IPS-20b (cell line): ENCODE measurements at regions not wholly inside any gene's neighbourhood (a gene's known extent, or its start where the extent isn't known, plus 50 kb on each side); places are given as distances from the start of the nearest gene placed in this dataset.

Source experiments
- H3K27ac ChIP-seq: one replicate; pipeline ENCODE4 v1.5.1; 2013; ENCODE audit warnings: low read length
- H3K27me3 ChIP-seq: 2 replicates; pipeline ENCODE4 v1.6.1; 2013; ENCODE audit warnings: mild to moderate bottlenecking, low read length, inconsistent platforms; ENCODE audit not compliant: insufficient read depth
- H3K36me3 ChIP-seq: 2 replicates; pipeline ENCODE4 v1.6.1; 2013; ENCODE audit warnings: low read depth, mild to moderate bottlenecking, inconsistent platforms, low read length, moderate library complexity; ENCODE audit not compliant: insufficient read depth
- H3K4me1 ChIP-seq: 2 replicates; pipeline ENCODE4 v1.6.1; 2013; ENCODE audit warnings: mild to moderate bottlenecking, control low read depth, inconsistent platforms, low read length, moderate library complexity; ENCODE audit not compliant: insufficient read depth
- H3K4me3 ChIP-seq: 2 replicates; pipeline ENCODE4 v1.5.1; 2013; ENCODE audit warnings: mild to moderate bottlenecking, low read length, inconsistent platforms
- H3K9ac ChIP-seq: 2 replicates; pipeline ENCODE4 v1.6.1; 2013; ENCODE audit warnings: low read depth, mild to moderate bottlenecking, inconsistent platforms, low read length, moderate library complexity
- H3K9me3 ChIP-seq: 2 replicates; pipeline ENCODE4 v1.6.1; 2013; ENCODE audit warnings: mild to moderate bottlenecking, low read depth, low read length, inconsistent platforms; ENCODE audit not compliant: insufficient read depth

GRCh38 chr16:80299416-80299815 lies 241.4 kb upstream of the DYNLRB2 start:
- no peak overlapping the region for H3K27ac ChIP-seq
- no peaks in the 10 kb centered on the region for H3K9me3 ChIP-seq
- no peak overlapping the region for H3K4me3 ChIP-seq
- no peaks in the 10 kb centered on the region for H3K4me1 ChIP-seq
- no peak overlapping the region for H3K9ac ChIP-seq
- no peaks in the 10 kb centered on the region for H3K27me3 ChIP-seq
- H3K36me3 ChIP-seq: no peaks in the 10 kb centered on the region

DNA sequence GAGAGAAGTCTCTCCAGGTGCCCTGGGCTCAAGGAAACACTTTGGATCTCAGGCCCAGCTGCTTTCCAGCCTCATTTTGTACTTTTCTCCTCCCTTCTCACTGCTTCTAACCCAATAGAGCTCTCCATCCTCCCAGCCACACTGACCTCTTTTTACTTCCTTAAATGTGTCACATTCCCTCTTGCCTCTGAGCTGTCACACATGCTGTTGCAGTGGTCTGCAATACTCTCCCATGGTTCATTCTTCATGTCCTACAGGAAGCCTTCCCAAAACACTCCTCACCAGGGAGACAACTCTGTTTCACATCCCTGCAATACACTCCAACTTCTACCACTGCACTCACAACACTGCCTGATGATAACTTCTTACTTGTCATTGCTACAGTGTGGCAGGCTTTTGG lies 242.1 kb upstream of the DYNLRB2 start:
- H3K27me3 ChIP-seq: no peaks in the 10 kb centered on the region
- H3K4me3 ChIP-seq: no peak overlapping the region
- no peak overlapping the region for H3K9ac ChIP-seq
- no peaks in the 10 kb centered on the region for H3K9me3 ChIP-seq
- no peaks in the 10 kb centered on the region for H3K36me3 ChIP-seq
- H3K4me1 ChIP-seq: no peaks in the 10 kb centered on the region
- no peak overlapping the region for H3K27ac ChIP-seq

- no peaks in the 10 kb centered on the region for H3K36me3 ChIP-seq
- H3K9me3 ChIP-seq: no peaks in the 10 kb centered on the region
- H3K9ac ChIP-seq: no peak overlapping the region
- no peaks in the 10 kb centered on the region for H3K27me3 ChIP-seq
- no peak overlapping the region for H3K4me3 ChIP-seq
- H3K27ac ChIP-seq: no peak overlapping the region
- H3K4me1 ChIP-seq: no peaks in the 10 kb centered on the region
These were observed 244.8 kb upstream of the DYNLRB2 start for GRCh38 chr16:80296034-80296433.

- H3K4me1 ChIP-seq: no peaks in the 10 kb centered on the region
- no peaks in the 10 kb centered on the region for H3K36me3 ChIP-seq
- H3K9ac ChIP-seq: no peak overlapping the region
- H3K4me3 ChIP-seq: no peak overlapping the region
- H3K27ac ChIP-seq: no peak overlapping the region
- no peaks in the 10 kb centered on the region for H3K27me3 ChIP-seq
- H3K9me3 ChIP-seq: no peaks in the 10 kb centered on the region
These were observed 246.6 kb upstream of the DYNLRB2 start for GRCh38 chr16:80294172-80294571.

- Histone ChIP-seq H3K9me3 (no peaks in the 10 kb centered on the region), H3K4me1 (no peaks in the 10 kb centered on the region), H3K27ac (no peak overlapping the region), H3K27me3 (no peaks in the 10 kb centered on the region), H3K9ac (no peak overlapping the region), H3K36me3 (no peaks in the 10 kb centered on the region), H3K4me3 (no peak overlapping the region)
These were observed 252.2 kb upstream of the DYNLRB2 start for GRCh38 chr16:80288616-80289015.

GRCh38 chr16:80287674-80288073 lies 253.1 kb upstream of the DYNLRB2 start:
- Histone ChIP-seq H3K27ac (no peak overlapping the region), H3K4me3 (no peak overlapping the region), H3K36me3 (no peaks in the 10 kb centered on the region), H3K9me3 (no peaks in the 10 kb centered on the region), H3K27me3 (no peaks in the 10 kb centered on the region), H3K4me1 (no peaks in the 10 kb centered on the region), H3K9ac (no peak overlapping the region)

DNA sequence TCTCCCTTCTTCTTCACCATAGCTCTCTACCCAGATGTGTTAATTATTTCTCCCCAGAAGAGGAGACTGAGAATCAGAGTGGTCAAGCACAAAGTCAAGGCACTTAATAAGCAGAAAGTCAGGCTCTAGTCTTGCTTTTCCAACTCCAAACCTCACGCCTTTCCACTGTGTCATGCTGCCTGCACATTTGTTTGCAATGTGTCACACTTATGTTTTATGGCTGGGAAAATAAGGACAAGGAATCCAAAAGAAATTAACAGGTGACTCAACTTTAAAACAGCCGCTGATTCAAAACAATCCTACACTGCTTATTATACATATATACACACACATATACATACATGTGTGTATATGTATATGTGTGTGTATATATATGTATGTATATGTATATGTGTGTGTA lies 255.7 kb upstream of the DYNLRB2 start:
- H3K9ac ChIP-seq: no peak overlapping the region
- H3K27ac ChIP-seq: no peak overlapping the region
- no peaks in the 10 kb centered on the region for H3K36me3 ChIP-seq
- H3K4me1 ChIP-seq: no peaks in the 10 kb centered on the region
- no peaks in the 10 kb centered on the region for H3K9me3 ChIP-seq
- H3K4me3 ChIP-seq: no peak overlapping the region
- H3K27me3 ChIP-seq: no peaks in the 10 kb centered on the region

GRCh38 chr16:80283466-80284392 lies 257.1 kb upstream of the DYNLRB2 start:
- Histone ChIP-seq H3K4me1 (no peaks in the 10 kb centered on the region), H3K9me3 (no peaks in the 10 kb centered on the region), H3K9ac (no peak overlapping the region), H3K36me3 (no peaks in the 10 kb centered on the region), H3K27me3 (no peaks in the 10 kb centered on the region), H3K4me3 (no peak overlapping the region), H3K27ac (no peak overlapping the region)

DNA sequence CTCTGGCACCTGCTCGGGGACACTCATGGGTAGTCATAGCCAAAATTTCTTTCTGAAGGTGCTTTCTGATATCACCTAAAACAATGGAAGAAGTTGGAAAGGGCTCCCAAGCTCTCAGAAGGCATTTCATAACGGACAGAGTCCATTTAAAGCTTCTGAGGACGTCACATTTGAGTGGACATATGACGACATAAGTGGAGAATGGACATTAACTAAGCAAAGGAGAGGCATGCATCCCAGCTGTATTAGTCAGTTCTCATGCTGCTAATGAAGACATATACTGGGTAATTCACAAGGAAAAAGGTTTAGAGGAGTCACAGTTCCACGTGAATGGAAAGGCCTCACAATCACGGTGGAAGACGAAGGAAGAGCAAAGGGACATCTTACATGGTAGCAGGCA lies 260.2 kb upstream of the DYNLRB2 start:
- Histone ChIP-seq H3K9ac (no peak overlapping the region), H3K4me1 (no peaks in the 10 kb centered on the region), H3K36me3 (no peaks in the 10 kb centered on the region), H3K4me3 (no peak overlapping the region), H3K9me3 (no peaks in the 10 kb centered on the region), H3K27me3 (no peaks in the 10 kb centered on the region), H3K27ac (no peak overlapping the region)

DNA sequence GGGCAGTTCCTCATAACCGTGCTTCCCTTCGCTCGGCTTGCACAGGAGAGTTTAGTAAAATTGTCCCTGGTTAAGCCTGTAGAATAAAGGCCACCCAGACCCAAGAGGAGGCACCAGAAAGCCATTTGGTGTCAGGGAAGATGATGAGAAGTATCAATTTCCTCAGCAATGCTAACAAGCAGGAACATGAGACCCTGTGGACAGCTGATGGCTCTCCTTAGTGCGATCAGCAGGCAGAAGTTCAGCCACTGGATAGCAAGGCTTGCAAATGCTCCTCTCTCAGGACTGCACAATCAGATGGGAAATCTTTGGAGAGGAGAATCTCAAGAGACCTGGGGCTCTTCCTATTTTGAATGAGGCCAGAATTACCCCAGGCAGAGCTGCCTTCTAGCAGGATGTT lies 261.1 kb upstream of the DYNLRB2 start:
- Histone ChIP-seq H3K9ac (no peak overlapping the region), H3K27ac (no peak overlapping the region), H3K4me3 (no peak overlapping the region), H3K4me1 (no peaks in the 10 kb centered on the region), H3K36me3 (no peaks in the 10 kb centered on the region), H3K27me3 (no peaks in the 10 kb centered on the region), H3K9me3 (no peaks in the 10 kb centered on the region)

GRCh38 chr16:80277182-80277581 lies 263.6 kb upstream of the DYNLRB2 start:
- no peaks in the 10 kb centered on the region for H3K36me3 ChIP-seq
- no peaks in the 10 kb centered on the region for H3K27me3 ChIP-seq
- H3K9ac ChIP-seq: no peak overlapping the region
- no peaks in the 10 kb centered on the region for H3K9me3 ChIP-seq
- H3K4me1 ChIP-seq: no peaks in the 10 kb centered on the region
- no peak overlapping the region for H3K27ac ChIP-seq
- H3K4me3 ChIP-seq: no peak overlapping the region

GRCh38 chr16:80274576-80275191 lies 266.1 kb upstream of the DYNLRB2 start:
- H3K27ac ChIP-seq: no peak overlapping the region
- H3K9me3 ChIP-seq: no peaks in the 10 kb centered on the region
- H3K27me3 ChIP-seq: no peaks in the 10 kb centered on the region
- no peaks in the 10 kb centered on the region for H3K36me3 ChIP-seq
- H3K4me3 ChIP-seq: no peak overlapping the region
- H3K9ac ChIP-seq: no peak overlapping the region
- H3K4me1 ChIP-seq: no peaks in the 10 kb centered on the region
